IMR-90 (cell line): ENCODE measurements at regions not wholly inside any gene's neighbourhood (a gene's known extent, or its start where the extent isn't known, plus 50 kb on each side); places are given as distances from the start of the nearest gene placed in this dataset.
A peak's percentile ranks its signal among the peaks of the same experiment; 100 is the strongest.

Experiments used
- ATAC-seq: fragments of 200-7000 bp; cut with Tn5 transposase; 2 replicates; pipeline ENCODE4 v1.9.1; 2020; ENCODE audit warnings: low read depth, mild to moderate bottlenecking, moderate library complexity
- BruUV-seq: library from RNA; stranded (reverse); fragments of 400-500 nt; replicated peaks from 2 replicates; lab custom pipeline; 2021; lab: Mats Ljungman, UMichigan
- CTCF ChIA-PET: fragments of 300-600 bp; formaldehyde crosslinking; extraction: SDS; loops from one replicate; lab custom pipeline; 2021; ENCODE audit warnings: antibody characterized with exemption; lab: Yijun Ruan, JAX
- POLR2A ChIA-PET: fragments of 300-600 bp; sonication (Branson Sonifier 250); formaldehyde crosslinking; loops from one replicate; lab custom pipeline; 2022; ENCODE audit warnings: antibody characterized with exemption; ENCODE audit not compliant: unreplicated experiment; lab: Charles Lee
- DNase-seq: peaks from one replicate; pipeline ENCODE4 v3.0.0; 2013
- H2AFZ ChIP-seq: replicated peaks from 2 replicates; pipeline ENCODE3; 2013; ENCODE audit warnings: low read length, mild to moderate bottlenecking; ENCODE audit not compliant: poor library complexity
- H2AK5ac ChIP-seq: 2 replicates; pipeline ENCODE4 v1.6.1; 2013; ENCODE audit warnings: low read depth, low read length, inconsistent platforms
- H2AK9ac ChIP-seq: replicated peaks from 2 replicates; pipeline ENCODE3; 2013; ENCODE audit warnings: mild to moderate bottlenecking, low read depth, low read length, moderate library complexity; ENCODE audit not compliant: poor library complexity
- H2BK120ac ChIP-seq: 2 replicates; pipeline ENCODE4 v1.6.1; 2013; ENCODE audit warnings: low read depth, low read length, inconsistent platforms
- H2BK15ac ChIP-seq: 3 replicates; pipeline ENCODE4 v1.6.1; 2013; ENCODE audit warnings: low read depth, low read length, inconsistent platforms
- H2BK20ac ChIP-seq: 2 replicates; pipeline ENCODE4 v1.6.1; 2013; ENCODE audit warnings: low read depth, mild to moderate bottlenecking, inconsistent platforms, low read length, moderate library complexity
- H2BK5ac ChIP-seq: 2 replicates; pipeline ENCODE4 v1.6.1; 2013; ENCODE audit warnings: mild to moderate bottlenecking, low read depth, low read length, inconsistent platforms; ENCODE audit not compliant: poor library complexity, severe bottlenecking
- H3K14ac ChIP-seq: replicated peaks from 2 replicates; pipeline ENCODE4 v1.6.1; 2013; ENCODE audit warnings: low read depth, low read length, inconsistent platforms
- H3K18ac ChIP-seq: 2 replicates; pipeline ENCODE4 v1.6.1; 2013; ENCODE audit warnings: low read depth, low read length, control low read depth
- H3K23ac ChIP-seq: 2 replicates; pipeline ENCODE4 v1.6.1; 2013; ENCODE audit warnings: low read depth, low read length, inconsistent platforms
- H3K27ac ChIP-seq: 2 replicates; pipeline ENCODE4 v1.5.1; 2013; ENCODE audit warnings: mild to moderate bottlenecking, control low read depth, low read length; ENCODE audit not compliant: insufficient read depth
- H3K27me3 ChIP-seq: 2 replicates; pipeline ENCODE4 v1.6.1; 2013; ENCODE audit warnings: low read length; ENCODE audit not compliant: control insufficient read depth, insufficient read depth
- H3K36me3 ChIP-seq: 2 replicates; pipeline ENCODE4 v1.6.1; 2013; ENCODE audit warnings: low read length, mixed read lengths; ENCODE audit not compliant: control insufficient read depth, insufficient read depth
- H3K4ac ChIP-seq: 2 replicates; pipeline ENCODE4 v1.6.1; 2013; ENCODE audit warnings: low read depth, low read length, inconsistent platforms
- H3K4me1 ChIP-seq: 2 replicates; pipeline ENCODE4 v1.6.1; 2013; ENCODE audit warnings: low read length, mixed read lengths; ENCODE audit not compliant: control insufficient read depth, insufficient read depth
- H3K4me2 ChIP-seq: 2 replicates; pipeline ENCODE4 v1.6.1; 2013; ENCODE audit warnings: low read depth, mild to moderate bottlenecking, control low read depth, low read length, moderate library complexity
- H3K4me3 ChIP-seq: 2 replicates; pipeline ENCODE4 v1.5.1; 2013; ENCODE audit warnings: low read depth, mild to moderate bottlenecking, control low read depth, low read length, moderate library complexity; ENCODE audit not compliant: insufficient read depth
- H3K56ac ChIP-seq: 2 replicates; pipeline ENCODE4 v1.6.1; 2013; ENCODE audit warnings: low read length, inconsistent platforms; ENCODE audit not compliant: insufficient read depth; ENCODE audit errors: extremely low read depth
- H3K79me1 ChIP-seq, 2 experiments: 2 replicates each; pipeline ENCODE4 v1.6.1; 2013; ENCODE audit warnings: low read length in 2 of 2, inconsistent platforms in 1 of 2, low read depth in 1 of 2
- H3K9ac ChIP-seq: 2 replicates; pipeline ENCODE4 v1.6.1; 2013; ENCODE audit warnings: low read depth, low read length, control low read depth
- H3K9me1 ChIP-seq: 2 replicates; pipeline ENCODE4 v1.6.1; 2013; ENCODE audit warnings: low read length, inconsistent platforms; ENCODE audit not compliant: insufficient read depth
- H3K9me3 ChIP-seq: 2 replicates; pipeline ENCODE4 v1.6.1; 2013; ENCODE audit warnings: low read length; ENCODE audit not compliant: control insufficient read depth, insufficient read depth
- H4K20me1 ChIP-seq: 2 replicates; pipeline ENCODE4 v1.6.1; 2013; ENCODE audit warnings: low read length, inconsistent platforms; ENCODE audit not compliant: insufficient read depth
- H4K5ac ChIP-seq: 2 replicates; pipeline ENCODE4 v1.6.1; 2013; ENCODE audit warnings: mild to moderate bottlenecking, low read depth, low read length, control low read depth
- H4K8ac ChIP-seq, 2 experiments: 2 replicates each; pipeline ENCODE4 v1.6.1; 2013; ENCODE audit warnings: low read depth in 2 of 2, low read length in 2 of 2, control low read depth in 1 of 2, inconsistent platforms in 1 of 2
- H4K91ac ChIP-seq: 2 replicates; pipeline ENCODE4 v1.6.1; 2013; ENCODE audit warnings: low read depth, low read length, inconsistent platforms; ENCODE audit not compliant: insufficient read depth
- CEBPB ChIP-seq: IDR thresholded peaks from 2 replicates; pipeline ENCODE4 v1.6.1; 2012; ENCODE audit warnings: low read depth, low read length, improper control_type of control experiment
- CHD1 ChIP-seq: IDR thresholded peaks from 2 replicates; pipeline ENCODE4 v1.6.1; 2012; ENCODE audit warnings: low read depth, low read length, improper control_type of control experiment
- WGBS, 2 experiments: methylation state at CpG; one replicate each; pipeline versions ENCODE4 v1.1.5 to v1.1.7; 2013; ENCODE audit warnings: missing lambda C conversion rate in 2 of 2; ENCODE audit not compliant: insufficient read length in 1 of 2; ENCODE audit errors: extremely low coverage in 2 of 2; 5-methylcytosine and 5-hydroxymethylcytosine counted together
- dilution Hi-C: fragments of 300-500 bp; cut with HindIII; formaldehyde crosslinking; loops from one replicate; pipeline ENCODE4 v1.14.3; 2018; ENCODE audit warnings: low sequenced_read_pairs; ENCODE audit not compliant: unreplicated experiment
- in situ Hi-C: fragments of 300-500 bp; cut with MboI; formaldehyde crosslinking; loops from 3 replicates; pipeline ENCODE4 v1.14.3; 2019; ENCODE audit warnings: low sequenced_read_pairs, inconsistent platforms, mixed read lengths
- intact Hi-C: fragments of 100-400 bp; cut with micrococcal nuclease; formaldehyde crosslinking; loops from 2 replicates; pipeline ENCODE4 v1.10.0; 2022

DNA sequence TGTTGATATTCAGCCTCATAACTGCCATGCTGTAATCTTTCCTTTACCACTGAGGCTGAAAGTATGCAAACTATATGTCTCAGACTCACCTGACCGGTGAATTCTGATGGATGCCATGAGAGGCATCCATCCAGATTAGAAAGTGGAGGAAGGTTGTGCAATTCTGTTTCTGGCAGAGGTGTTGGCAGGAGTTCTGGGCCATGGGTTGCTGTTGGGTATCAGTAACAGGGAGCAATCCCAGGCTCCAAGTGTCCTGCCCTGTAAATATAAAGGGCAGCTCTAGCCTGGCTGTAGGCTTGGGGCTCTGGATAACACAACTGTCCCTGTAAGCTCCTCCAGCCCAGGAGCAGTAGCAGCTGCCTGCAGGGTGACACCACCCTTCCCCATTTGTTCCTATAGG is 77.4 kb upstream of the ABCC4 start:
- intact Hi-C loops (no loop called here), in situ Hi-C loops (loop anchor here (10.0 kb wide), 1 partner anchor 184 kb away; no protein-coding TSS in a partner anchor), dilution Hi-C loops (no loop called here)
- ChIA-PET CTCF (no interaction called here), POLR2A (no interaction called here)
- Histone ChIP-seq H3K4me1 (peaks cover 3% of the 10 kb centered on the region; the same call in 1 of the 2 replicates), H2BK120ac (no peak overlapping the region), H2BK20ac (0 out of 2 replicates have a peak overlapping the region, but pooled peaks have one; percentile 12), H3K18ac (no peak overlapping the region), H3K4me3 (no peak overlapping the region), H4K91ac (no peak overlapping the region), H3K14ac (0 out of 2 replicates have a peak overlapping the region, but pooled peaks have one; percentile 33), H3K36me3 (no peaks in the 10 kb centered on the region), H3K27ac (no peak overlapping the region), H3K9ac (no peak overlapping the region), H2AK9ac (no peak overlapping the region), H2AK5ac (no peak overlapping the region), H2AFZ (no peak overlapping the region), H3K4me2 (no peak overlapping the region), H4K5ac (no peak overlapping the region), H3K9me3 (no peaks in the 10 kb centered on the region), H3K27me3 (peaks cover 3% of the 10 kb centered on the region; the same call in 1 of the 2 replicates), H4K20me1 (no peaks in the 10 kb centered on the region), H2BK15ac (0 out of 3 replicates have a peak overlapping the region, but pooled peaks have one; percentile 21), H4K8ac (no peak overlapping the region), H2BK5ac (no peak overlapping the region), H3K56ac (no peak overlapping the region), H3K4ac (no peak overlapping the region), H3K23ac (no peak overlapping the region), H3K9me1 (no peaks in the 10 kb centered on the region), H3K79me1 (peaks cover 0 to 4% of the 10 kb centered on the region in 2 experiments; a peak in 1 of 4 replicates)
- no peak for ATAC-seq
- no peak for DNase-seq
- no CpG with 5 or more reads among the region's 1 CpG for WGBS, 2 experiments
- TF ChIP-seq CHD1 (no peak), CEBPB (peak; percentile 32; the same call in 1 of the 2 replicates)
- no TSS peak for BruUV-seq
